Type B pancreatic cell (in vitro differentiated cells): ENCODE measurements at regions not wholly inside any gene's neighbourhood (a gene's known extent, or its start where the extent isn't known, plus 50 kb on each side); places are given as distances from the start of the nearest gene placed in this dataset.
"Not testable (repeated sequence)": the region's sequence is repeated elsewhere in the genome, so short reads cannot be mapped to it uniquely, and the experiment has no call there.

Experiments
- DNase-seq: peaks from one replicate; pipeline ENCODE4 v3.0.0; 2021; ENCODE audit warnings: mixed read lengths; ENCODE audit not compliant: unreplicated experiment; ENCODE audit errors: extremely low spot score
- H3K27ac Mint-ChIP-seq: 2 replicates; pipeline ENCODE4 v1.8.0; 2021; ENCODE audit warnings: mild to moderate bottlenecking, mixed read lengths
- H3K27me3 Mint-ChIP-seq: 2 replicates; pipeline ENCODE4 v1.8.0; 2021; ENCODE audit warnings: mixed read lengths
- H3K36me3 Mint-ChIP-seq: 2 replicates; pipeline ENCODE4 v1.8.0; 2021; ENCODE audit warnings: mixed read lengths
- H3K4me1 Mint-ChIP-seq: one replicate; pipeline ENCODE4 v1.8.0; 2021; ENCODE audit warnings: mixed read lengths; ENCODE audit not compliant: unreplicated experiment
- H3K4me3 Mint-ChIP-seq: 2 replicates; pipeline ENCODE4 v1.8.0; 2021; ENCODE audit warnings: mild to moderate bottlenecking, mixed read lengths
- H3K9me3 Mint-ChIP-seq: 2 replicates; pipeline ENCODE4 v1.8.0; 2021; ENCODE audit warnings: mixed read lengths
- TF ChIP-seq, protein P1 (sequence below): fragments of 200-600 bp; sonication (generic); conservative IDR thresholded peaks from 2 replicates; pipeline ENCODE4 v1.5.0; 2021; ENCODE audit warnings: antibody characterized with exemption, mild to moderate bottlenecking

DNA sequence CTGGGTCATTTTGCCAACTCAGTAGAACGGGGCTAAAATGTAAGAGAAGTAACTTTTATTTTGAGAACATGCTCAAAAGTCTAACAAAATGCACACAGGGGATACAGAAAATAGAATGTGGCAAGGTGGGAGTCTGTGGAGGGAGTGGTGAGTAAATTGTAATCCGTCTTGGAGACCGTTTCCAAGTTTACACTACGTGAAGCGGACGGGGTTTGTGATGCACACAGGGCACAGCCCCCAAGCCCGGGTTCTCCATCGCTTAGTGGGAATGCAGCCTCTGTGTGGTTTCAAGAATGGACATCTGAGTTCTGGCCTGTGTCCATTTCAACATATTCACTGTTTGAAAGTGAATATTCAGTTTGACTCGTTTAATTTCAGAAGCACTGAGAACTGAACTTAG is 65.0 kb upstream of the TMEM18 start:
- Mint-ChIP-seq H3K4me1 (peaks cover 3% of the 10 kb centered on the region), H3K27me3 (peaks cover 8% of the 10 kb centered on the region), H3K36me3 (peaks cover 4% of the 10 kb centered on the region), H3K4me3 (peak overlapping the region; percentile 89), H3K9me3 (peaks cover 5% of the 10 kb centered on the region), H3K27ac (no peak overlapping the region)
- DNase-seq = no peak
- TF ChIP-seq, protein P1, sequence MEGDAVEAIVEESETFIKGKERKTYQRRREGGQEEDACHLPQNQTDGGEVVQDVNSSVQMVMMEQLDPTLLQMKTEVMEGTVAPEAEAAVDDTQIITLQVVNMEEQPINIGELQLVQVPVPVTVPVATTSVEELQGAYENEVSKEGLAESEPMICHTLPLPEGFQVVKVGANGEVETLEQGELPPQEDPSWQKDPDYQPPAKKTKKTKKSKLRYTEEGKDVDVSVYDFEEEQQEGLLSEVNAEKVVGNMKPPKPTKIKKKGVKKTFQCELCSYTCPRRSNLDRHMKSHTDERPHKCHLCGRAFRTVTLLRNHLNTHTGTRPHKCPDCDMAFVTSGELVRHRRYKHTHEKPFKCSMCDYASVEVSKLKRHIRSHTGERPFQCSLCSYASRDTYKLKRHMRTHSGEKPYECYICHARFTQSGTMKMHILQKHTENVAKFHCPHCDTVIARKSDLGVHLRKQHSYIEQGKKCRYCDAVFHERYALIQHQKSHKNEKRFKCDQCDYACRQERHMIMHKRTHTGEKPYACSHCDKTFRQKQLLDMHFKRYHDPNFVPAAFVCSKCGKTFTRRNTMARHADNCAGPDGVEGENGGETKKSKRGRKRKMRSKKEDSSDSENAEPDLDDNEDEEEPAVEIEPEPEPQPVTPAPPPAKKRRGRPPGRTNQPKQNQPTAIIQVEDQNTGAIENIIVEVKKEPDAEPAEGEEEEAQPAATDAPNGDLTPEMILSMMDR = no peak

DNA sequence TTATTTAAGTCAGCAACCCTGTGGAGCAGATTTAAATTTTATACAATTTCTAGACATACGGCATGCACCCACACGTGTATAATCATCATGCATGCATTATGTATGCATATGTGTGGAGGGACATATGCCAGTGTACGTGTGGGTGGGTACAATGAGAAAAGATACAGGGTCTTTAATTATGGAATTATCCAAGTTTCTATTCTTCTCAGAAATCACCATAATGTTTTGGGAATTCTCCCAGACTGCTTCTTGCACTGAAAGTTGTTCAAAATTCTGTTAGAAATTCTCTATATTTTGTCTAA is 63.9 kb upstream of the TMEM18 start:
- peak overlapping the region; percentile 65 for H3K27ac Mint-ChIP-seq
- TF ChIP-seq, protein P1 = no peak
- H3K9me3 Mint-ChIP-seq = peaks cover 5% of the 10 kb centered on the region
- no peak for DNase-seq
- H3K36me3 Mint-ChIP-seq = peaks cover 4% of the 10 kb centered on the region
- peaks cover 3% of the 10 kb centered on the region for H3K4me1 Mint-ChIP-seq
- peaks cover 8% of the 10 kb centered on the region for H3K27me3 Mint-ChIP-seq
- peak overlapping the region; percentile 89 for H3K4me3 Mint-ChIP-seq

DNA sequence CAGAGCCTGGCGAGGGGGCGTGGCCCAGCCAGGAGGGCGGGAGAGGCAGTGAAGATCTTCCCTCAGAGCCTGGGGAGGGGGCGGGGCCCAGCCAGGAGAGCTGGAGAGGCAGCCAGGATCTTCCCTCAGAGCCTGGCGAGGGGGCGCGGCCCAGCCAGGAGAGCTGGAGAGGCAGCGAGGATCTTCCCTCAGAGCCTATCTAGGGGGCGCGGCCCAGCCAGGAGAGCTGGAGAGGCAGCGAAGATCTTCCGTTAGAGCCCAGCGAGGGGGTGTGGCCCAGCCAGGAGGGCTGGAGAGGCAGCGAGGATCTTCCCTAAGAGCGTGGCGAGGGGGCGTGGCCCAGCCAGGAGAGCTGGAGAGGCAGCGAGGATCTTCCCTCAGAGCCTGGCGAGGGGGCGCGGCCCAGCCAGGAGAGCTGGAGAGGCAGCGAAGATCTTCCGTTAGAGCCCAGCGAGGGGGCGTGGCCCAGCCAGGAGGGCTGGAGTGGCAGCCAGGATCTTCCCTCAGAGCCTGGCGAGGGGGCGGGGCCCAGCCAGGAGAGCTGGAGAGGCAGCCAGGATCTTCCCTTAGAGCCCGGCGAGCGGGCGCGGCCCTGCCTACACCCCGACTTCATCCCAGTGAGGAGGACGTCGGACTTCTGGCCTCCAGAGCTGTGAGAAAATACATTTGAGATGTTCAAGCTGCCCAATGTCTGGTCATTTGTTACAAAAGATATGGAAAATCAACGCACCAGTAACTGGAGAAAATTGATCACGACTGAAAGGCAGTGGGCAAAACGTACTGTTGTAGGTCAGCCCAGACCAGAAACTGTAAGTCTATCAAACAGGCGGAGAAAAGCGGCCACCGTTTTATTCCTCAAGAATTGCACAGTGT is 63.4 kb upstream of the TMEM18 start:
- not testable (repeated sequence) for H3K9me3 Mint-ChIP-seq, H3K36me3 Mint-ChIP-seq
- H3K4me3 Mint-ChIP-seq = peak overlapping the region; percentile 89

DNA sequence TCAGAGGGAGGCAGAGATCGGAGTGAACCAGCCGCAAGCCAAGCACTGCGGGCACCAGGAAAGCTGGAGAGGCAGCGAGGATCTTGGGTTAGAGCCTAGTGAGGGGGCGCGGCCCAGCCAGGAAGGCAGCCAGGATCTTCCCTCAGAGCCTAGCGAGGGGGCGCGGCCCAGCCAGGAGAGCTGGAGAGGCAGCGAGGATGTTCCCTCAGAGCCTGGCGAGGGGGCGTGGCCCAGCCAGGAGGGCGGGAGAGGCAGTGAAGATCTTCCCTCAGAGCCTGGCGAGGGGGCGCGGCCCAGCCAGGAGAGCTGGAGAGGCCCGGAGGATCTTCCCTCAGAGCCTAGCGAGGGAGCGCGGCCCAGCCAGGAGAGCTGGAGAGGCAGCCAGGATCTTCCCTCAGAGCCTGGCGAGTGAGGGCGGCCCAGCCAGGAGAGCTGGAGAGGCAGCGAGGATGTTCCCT is 62.7 kb upstream of the TMEM18 start:
- DNase-seq = peak; percentile 81
- H3K9me3 Mint-ChIP-seq = not testable (repeated sequence)

More for the DNA sequence above, 63.4 kb upstream of the TMEM18 start:
- not testable (repeated sequence) for H3K27me3 Mint-ChIP-seq, H3K4me1 Mint-ChIP-seq
- peak; percentile 92 for DNase-seq
- peak overlapping the region; percentile 65 for H3K27ac Mint-ChIP-seq

DNA sequence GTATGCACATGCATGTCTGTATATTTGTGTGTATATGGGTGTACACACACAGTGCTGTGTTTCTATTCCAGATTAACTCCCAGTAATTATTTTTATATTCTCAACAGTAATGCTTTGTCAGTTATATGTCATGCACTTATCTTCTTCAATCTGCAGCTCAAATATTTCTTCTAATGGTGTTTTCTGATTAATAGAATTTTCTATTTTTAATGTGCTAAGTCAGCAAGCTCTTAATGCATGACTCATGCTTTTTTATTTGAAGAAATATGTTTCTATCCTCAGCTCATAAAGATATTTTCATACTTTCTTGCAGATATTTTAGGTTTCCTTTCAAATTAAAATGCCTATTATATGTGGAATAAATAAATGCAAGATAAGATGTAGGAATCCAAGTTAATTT is 59.7 kb upstream of the TMEM18 start:
- Mint-ChIP-seq H3K36me3 (no peaks in the 10 kb centered on the region), H3K9me3 (no peaks in the 10 kb centered on the region), H3K27me3 (peaks cover 2% of the 10 kb centered on the region), H3K27ac (no peak overlapping the region), H3K4me3 (no peak overlapping the region), H3K4me1 (peaks cover 6% of the 10 kb centered on the region)
- no peak for DNase-seq
- TF ChIP-seq, protein P1 = no peak

More for the DNA sequence above, 62.7 kb upstream of the TMEM18 start:
- not testable (repeated sequence) for H3K4me1 Mint-ChIP-seq, H3K36me3 Mint-ChIP-seq, H3K27me3 Mint-ChIP-seq
- Mint-ChIP-seq H3K4me3 (peak overlapping the region; percentile 89), H3K27ac (peak overlapping the region; percentile 65)

DNA sequence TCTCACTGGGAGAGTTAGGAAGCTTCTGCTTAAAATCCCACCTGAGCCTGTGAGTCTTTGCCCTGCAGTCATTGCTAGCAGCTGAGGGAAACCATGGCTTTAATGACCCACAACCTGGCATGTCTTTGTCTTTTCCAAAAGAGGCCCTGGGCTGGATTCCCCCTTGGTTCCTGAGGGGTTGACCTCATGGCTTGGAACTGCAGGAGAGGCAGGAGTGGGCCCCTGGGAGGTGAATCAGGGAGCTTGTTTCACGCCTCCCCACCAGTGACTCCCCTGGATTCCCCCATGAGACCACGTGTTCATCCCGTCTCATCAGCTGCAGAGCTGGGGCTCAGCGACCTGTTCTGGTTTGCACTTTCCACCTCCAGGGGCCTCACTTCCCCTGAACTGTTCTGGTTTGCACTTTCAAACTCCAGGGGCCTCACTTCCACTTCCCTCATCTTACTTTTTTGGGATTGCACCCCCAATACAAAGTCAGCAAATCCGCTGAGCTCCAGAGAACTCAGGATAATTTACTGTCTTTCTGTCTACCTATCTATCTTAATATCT is 58.5 kb upstream of the TMEM18 start:
- Mint-ChIP-seq H3K4me3 (no peak overlapping the region), H3K4me1 (peaks cover 6% of the 10 kb centered on the region), H3K9me3 (no peaks in the 10 kb centered on the region), H3K27me3 (peaks cover 2% of the 10 kb centered on the region), H3K27ac (no peak overlapping the region), H3K36me3 (no peaks in the 10 kb centered on the region)
- TF ChIP-seq, protein P1 = no peak
- no peak for DNase-seq
